ENCODE measurements at regions not wholly inside any gene's neighbourhood (a gene's known extent, or its start where the extent isn't known, plus 50 kb on each side); places are given as distances from the start of the nearest gene placed in this dataset.
"Not testable (repeated sequence)": the region's sequence is repeated elsewhere in the genome, so short reads cannot be mapped to it uniquely, and the experiment has no call there.

DNA sequence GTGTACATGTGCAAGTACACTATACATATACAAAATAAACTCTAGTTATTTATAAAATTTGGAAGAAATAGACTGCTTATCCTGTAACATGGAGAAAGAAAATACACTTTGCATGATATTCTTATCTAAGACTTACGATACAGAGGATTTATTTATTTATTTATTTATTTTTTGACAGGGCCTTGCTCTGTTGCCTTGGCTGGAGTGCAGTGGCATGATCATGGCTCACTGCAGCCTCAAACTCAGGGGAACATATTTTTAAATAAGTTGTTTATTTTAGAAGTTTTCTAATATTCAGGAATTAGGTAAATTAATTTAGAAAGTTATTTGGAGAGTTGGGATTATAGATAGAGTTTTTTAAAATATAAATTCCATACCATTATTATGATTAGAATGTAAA is 116.7 kb downstream of the GPR85 start:
- intact Hi-C loops (cut with micrococcal nuclease): no loop called here
- Mint-ChIP-seq H3K4me1 (ENCODE audit: low read depth) (no peaks in the 10 kb centered on the region), H3K27ac (no peak overlapping the region), H3K27me3 (ENCODE audit: insufficient read depth) (no peaks in the 10 kb centered on the region), H3K4me3 (no peak overlapping the region), H3K9me3 (no peaks in the 10 kb centered on the region), H3K36me3 (ENCODE audit: low read depth) (no peaks in the 10 kb centered on the region)
- no peak for DNase-seq (ENCODE audit: low spot score)

DNA sequence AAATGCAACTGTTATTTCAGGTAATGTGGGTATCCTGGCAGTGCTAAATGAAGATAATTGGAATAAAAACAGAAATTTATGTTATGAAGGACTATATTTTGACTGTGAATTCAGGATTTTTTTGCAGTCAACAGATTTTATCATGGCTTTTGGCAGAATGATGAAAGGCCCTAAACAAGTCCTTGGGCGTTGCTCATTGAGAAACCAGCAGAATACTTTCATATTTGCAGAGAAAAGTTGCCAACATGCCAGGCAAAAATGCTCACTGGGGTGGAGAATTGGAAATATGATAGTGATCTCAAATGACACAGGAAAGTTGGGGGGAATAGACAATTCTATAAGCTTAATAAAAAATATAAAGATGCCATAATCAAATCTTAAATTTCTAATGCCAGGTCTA is 121.1 kb downstream of the GPR85 start:
- peaks cover 5% of the 10 kb centered on the region for H3K27me3 Mint-ChIP-seq (ENCODE audit: insufficient read depth)
- no peak overlapping the region for H3K27ac Mint-ChIP-seq
- H3K4me1 Mint-ChIP-seq (ENCODE audit: low read depth): no peaks in the 10 kb centered on the region
- H3K9me3 Mint-ChIP-seq: no peaks in the 10 kb centered on the region
- no peak for DNase-seq (ENCODE audit: low spot score)
- H3K36me3 Mint-ChIP-seq (ENCODE audit: low read depth): no peaks in the 10 kb centered on the region
- intact Hi-C loops (cut with micrococcal nuclease): no loop called here
- H3K4me3 Mint-ChIP-seq: no peak overlapping the region

DNA sequence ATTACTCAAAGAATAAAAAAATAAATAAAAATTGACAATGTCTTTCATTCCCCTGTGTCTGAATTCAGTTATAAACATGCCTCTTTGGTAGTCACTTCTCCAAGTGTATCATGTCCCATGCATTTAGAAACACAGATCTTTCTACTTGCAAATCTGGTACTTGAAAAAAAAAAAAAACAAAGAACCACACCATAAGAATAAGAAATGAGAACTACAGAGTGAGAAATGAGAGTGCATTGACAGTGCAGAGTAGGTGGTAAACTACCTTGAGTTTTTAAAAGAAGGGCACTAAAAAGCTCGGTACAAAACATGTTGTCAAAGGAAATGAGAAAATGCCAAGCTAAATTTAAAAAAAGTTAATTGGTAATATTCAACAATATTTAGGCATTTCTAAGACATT is 123.0 kb downstream of the GPR85 start:
- no peaks in the 10 kb centered on the region for H3K9me3 Mint-ChIP-seq
- DNase-seq (ENCODE audit: low spot score): no peak
- no peak overlapping the region for H3K4me3 Mint-ChIP-seq
- intact Hi-C loops (cut with micrococcal nuclease): no loop called here
- no peaks in the 10 kb centered on the region for H3K36me3 Mint-ChIP-seq (ENCODE audit: low read depth)
- H3K4me1 Mint-ChIP-seq (ENCODE audit: low read depth): no peaks in the 10 kb centered on the region
- H3K27me3 Mint-ChIP-seq (ENCODE audit: insufficient read depth): peaks cover 5% of the 10 kb centered on the region
- H3K27ac Mint-ChIP-seq: no peak overlapping the region

DNA sequence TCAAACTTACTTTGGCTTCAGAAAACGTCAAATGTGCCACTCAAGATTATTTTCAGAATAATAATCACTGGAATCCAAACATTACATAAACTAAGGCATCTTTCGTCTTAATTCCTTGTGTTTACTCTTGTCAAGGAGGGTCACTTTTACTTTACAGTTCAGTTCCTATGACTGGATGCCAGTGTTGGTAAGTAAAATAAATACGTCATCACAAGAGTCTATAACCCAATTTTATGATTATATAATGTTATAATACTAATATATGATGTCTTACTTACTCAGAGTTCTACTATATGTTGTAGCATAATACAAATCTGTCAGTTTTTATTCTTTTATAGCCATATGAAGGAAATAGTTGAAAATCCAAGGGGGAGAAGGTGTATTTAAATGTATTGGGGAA is 123.8 kb downstream of the GPR85 start:
- DNase-seq (ENCODE audit: low spot score): no peak
- Mint-ChIP-seq H3K27ac (no peak overlapping the region), H3K4me1 (ENCODE audit: low read depth) (no peaks in the 10 kb centered on the region), H3K9me3 (no peaks in the 10 kb centered on the region), H3K36me3 (ENCODE audit: low read depth) (no peaks in the 10 kb centered on the region), H3K4me3 (no peak overlapping the region), H3K27me3 (ENCODE audit: insufficient read depth) (peaks cover 5% of the 10 kb centered on the region)
- intact Hi-C loops (cut with micrococcal nuclease): no loop called here

DNA sequence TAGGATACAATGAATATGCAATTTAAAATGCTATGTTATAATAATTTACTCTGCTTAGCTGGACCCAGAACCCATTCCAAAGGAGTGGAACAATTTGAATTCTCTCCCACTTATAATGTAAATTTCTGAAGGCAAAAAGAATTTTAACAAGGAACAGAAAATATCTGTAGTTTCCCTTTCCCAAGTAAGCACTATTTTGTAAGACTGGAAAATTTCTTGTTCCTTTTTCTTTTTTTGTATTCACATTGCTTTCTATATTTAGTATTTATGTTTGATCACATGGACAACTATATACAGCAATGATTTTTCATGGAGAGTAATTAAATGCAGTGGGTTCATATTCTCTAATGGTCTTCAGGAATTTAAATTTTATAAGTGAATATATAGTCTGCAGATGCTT is 127.4 kb downstream of the GPR85 start:
- Mint-ChIP-seq H3K36me3 (ENCODE audit: low read depth) (no peaks in the 10 kb centered on the region), H3K27me3 (ENCODE audit: insufficient read depth) (peaks cover 5% of the 10 kb centered on the region), H3K9me3 (no peaks in the 10 kb centered on the region), H3K4me1 (ENCODE audit: low read depth) (no peaks in the 10 kb centered on the region), H3K4me3 (no peak overlapping the region), H3K27ac (no peak overlapping the region)
- intact Hi-C loops (cut with micrococcal nuclease): no loop called here
- DNase-seq (ENCODE audit: low spot score): no peak

DNA sequence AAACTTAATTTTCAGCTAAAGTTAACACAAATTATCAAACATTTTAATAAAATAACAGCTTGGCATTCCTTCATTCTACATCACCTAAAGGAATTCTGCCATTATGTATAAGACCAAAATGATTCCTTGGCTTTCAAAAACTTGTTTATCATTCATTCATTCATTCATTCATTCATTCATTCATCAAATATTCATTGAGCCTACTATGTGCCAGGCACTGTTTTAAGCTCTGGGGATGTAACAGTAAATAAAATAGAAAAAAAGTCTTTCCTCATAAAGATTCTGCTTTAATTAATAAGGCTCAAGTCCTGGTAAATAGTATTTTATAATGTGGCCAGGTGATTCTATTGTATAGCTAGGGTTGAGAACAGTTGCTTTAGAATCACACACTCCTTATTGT is 127.9 kb downstream of the GPR85 start:
- H3K27ac Mint-ChIP-seq: no peak overlapping the region
- H3K9me3 Mint-ChIP-seq: no peaks in the 10 kb centered on the region
- no peak for DNase-seq (ENCODE audit: low spot score)
- H3K4me1 Mint-ChIP-seq (ENCODE audit: low read depth): no peaks in the 10 kb centered on the region
- intact Hi-C loops (cut with micrococcal nuclease): no loop called here
- peaks cover 5% of the 10 kb centered on the region for H3K27me3 Mint-ChIP-seq (ENCODE audit: insufficient read depth)
- H3K36me3 Mint-ChIP-seq (ENCODE audit: low read depth): no peaks in the 10 kb centered on the region
- no peak overlapping the region for H3K4me3 Mint-ChIP-seq

DNA sequence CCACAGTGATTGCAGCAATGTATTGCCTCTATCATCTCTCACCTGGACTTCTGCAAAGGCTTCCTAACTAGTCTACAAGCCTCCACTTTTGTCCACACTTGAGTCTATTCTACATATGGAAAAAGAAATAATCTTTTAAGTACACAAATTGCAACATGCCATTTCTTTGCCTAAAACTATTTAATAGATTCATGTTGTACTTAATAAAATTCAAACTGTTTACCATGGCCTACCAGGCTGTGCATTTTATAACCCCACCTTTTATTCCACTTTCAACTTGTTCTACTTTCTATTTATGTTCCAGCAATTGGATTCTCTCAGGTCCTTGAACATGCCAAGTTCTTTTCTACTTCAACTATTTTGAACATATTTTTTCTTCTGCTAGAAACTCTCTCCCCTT is 128.7 kb downstream of the GPR85 start:
- Mint-ChIP-seq H3K4me1 (ENCODE audit: low read depth) (no peaks in the 10 kb centered on the region), H3K9me3 (no peaks in the 10 kb centered on the region), H3K4me3 (no peak overlapping the region), H3K27ac (no peak overlapping the region), H3K27me3 (ENCODE audit: insufficient read depth) (no peaks in the 10 kb centered on the region), H3K36me3 (ENCODE audit: low read depth) (no peaks in the 10 kb centered on the region)
- DNase-seq (ENCODE audit: low spot score): no peak
- intact Hi-C loops (cut with micrococcal nuclease): no loop called here

DNA sequence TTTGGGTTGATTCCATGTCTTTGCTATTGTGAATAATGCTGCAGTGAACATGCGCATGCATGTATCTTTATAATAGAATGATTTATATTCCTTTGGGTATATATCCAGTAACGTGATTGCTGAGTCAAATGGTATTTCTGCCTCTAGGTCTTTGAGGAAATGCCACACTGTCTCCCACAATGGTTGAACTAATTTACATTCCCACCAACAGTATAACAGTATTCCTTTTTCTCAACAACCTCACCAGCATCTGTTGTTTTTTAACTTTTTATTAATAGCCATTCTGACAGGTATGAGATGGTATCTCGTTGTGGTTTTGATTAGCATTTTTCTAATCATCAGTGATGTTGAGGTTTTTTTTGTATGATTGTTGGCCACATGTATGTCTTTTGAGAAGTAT is 133.6 kb downstream of the GPR85 start:
- H3K27ac Mint-ChIP-seq; H3K27me3 Mint-ChIP-seq (ENCODE audit: insufficient read depth); DNase-seq (ENCODE audit: low spot score); H3K4me3 Mint-ChIP-seq; H3K4me1 Mint-ChIP-seq (ENCODE audit: low read depth); H3K9me3 Mint-ChIP-seq; H3K36me3 Mint-ChIP-seq (ENCODE audit: low read depth); intact Hi-C loops (cut with micrococcal nuclease): not testable (repeated sequence)

DNA sequence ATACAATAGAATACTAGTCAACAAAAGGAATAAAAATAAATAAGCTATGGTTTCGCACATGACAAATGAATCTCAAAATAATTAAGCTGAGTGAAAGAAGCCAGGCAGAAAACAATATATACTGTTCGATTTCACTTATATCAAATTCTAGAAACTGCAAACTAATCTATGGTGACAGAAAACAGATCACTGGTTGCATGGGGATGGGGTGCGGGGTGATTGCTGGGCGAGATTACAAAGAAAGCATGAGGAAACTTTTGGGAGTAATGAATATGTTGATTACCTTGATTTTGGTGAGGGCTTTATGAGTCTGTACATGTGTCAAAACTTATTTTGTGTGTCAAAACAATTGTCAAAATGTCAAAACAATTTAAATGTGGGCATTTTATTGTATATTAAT is 135.6 kb downstream of the GPR85 start:
- no peak for DNase-seq (ENCODE audit: low spot score)
- no peak overlapping the region for H3K27ac Mint-ChIP-seq
- no peaks in the 10 kb centered on the region for H3K4me1 Mint-ChIP-seq (ENCODE audit: low read depth)
- H3K4me3 Mint-ChIP-seq: no peak overlapping the region
- no peaks in the 10 kb centered on the region for H3K9me3 Mint-ChIP-seq
- H3K36me3 Mint-ChIP-seq (ENCODE audit: low read depth): no peaks in the 10 kb centered on the region
- intact Hi-C loops (cut with micrococcal nuclease): no loop called here
- H3K27me3 Mint-ChIP-seq (ENCODE audit: insufficient read depth): peaks cover 9% of the 10 kb centered on the region

DNA sequence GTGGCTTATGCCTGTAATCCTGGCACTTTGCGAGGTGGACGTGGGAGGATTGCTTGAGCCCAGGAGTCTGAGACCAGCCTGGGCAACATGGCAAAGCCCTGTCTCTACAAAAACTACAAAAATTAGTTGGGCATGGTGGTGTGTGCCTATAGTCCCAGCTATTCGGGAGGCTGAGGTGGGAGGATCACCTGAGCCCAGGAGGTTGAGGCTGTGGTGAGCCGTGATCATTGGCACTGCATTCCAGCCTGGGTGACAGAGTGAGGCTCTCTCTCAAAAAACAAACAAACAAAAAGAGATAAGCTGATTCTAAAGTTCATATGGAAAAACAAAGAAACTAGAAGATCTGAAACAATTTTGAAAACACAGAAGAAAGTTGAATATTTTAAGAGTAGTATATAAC is 136.9 kb downstream of the GPR85 start:
- H3K9me3 Mint-ChIP-seq; H3K4me1 Mint-ChIP-seq (ENCODE audit: low read depth); intact Hi-C loops (cut with micrococcal nuclease); DNase-seq (ENCODE audit: low spot score); H3K27ac Mint-ChIP-seq; H3K36me3 Mint-ChIP-seq (ENCODE audit: low read depth); H3K4me3 Mint-ChIP-seq: not testable (repeated sequence)
- peaks cover 12% of the 10 kb centered on the region for H3K27me3 Mint-ChIP-seq (ENCODE audit: insufficient read depth)

DNA sequence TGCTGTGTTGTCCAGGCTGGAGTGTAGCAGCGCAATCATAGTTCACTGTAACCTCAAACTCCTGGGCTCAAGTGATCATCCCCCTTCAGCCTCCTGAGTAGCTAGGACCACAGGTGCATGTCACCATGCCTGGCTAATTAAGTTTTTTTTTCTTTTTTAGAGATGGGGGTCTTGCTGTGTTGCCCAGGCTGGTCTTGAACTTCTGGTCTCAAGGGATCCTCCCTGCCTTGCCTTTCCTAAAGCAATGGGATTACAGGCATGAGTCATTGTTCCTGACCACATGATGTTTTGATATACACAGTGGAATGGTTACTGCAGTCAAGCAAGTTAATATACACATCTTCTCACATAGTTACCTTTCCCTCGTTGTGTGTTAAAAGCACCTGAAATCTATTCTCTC is 140.3 kb downstream of the GPR85 start:
- DNase-seq (ENCODE audit: low spot score): no peak
- no peaks in the 10 kb centered on the region for H3K4me1 Mint-ChIP-seq (ENCODE audit: low read depth)
- H3K36me3 Mint-ChIP-seq (ENCODE audit: low read depth): no peaks in the 10 kb centered on the region
- H3K27ac Mint-ChIP-seq: no peak overlapping the region
- intact Hi-C loops (cut with micrococcal nuclease): no loop called here
- H3K9me3 Mint-ChIP-seq: no peaks in the 10 kb centered on the region
- H3K4me3 Mint-ChIP-seq: no peak overlapping the region
- H3K27me3 Mint-ChIP-seq (ENCODE audit: insufficient read depth): peaks cover 15% of the 10 kb centered on the region

DNA sequence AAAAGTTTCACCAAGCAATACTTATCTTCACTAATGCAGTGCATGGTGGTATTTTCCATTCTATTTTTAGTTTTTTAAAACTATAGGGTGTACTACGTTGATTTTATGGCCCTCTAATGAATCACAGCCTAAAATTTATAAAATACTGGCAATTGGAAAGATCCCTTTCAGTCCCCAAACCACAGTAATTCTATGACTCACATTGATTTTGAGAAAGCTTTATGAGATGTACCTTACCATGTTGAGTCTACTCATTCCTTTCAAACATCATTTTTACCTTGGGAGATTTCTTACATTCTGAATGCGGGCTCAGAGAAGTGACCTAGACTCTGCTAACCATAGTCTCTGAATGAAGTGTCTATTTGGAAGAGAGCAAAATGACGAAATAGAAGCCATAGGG is 141.6 kb downstream of the GPR85 start:
- DNase-seq (ENCODE audit: low spot score): no peak
- Mint-ChIP-seq H3K4me1 (ENCODE audit: low read depth) (peaks cover 10% of the 10 kb centered on the region), H3K36me3 (ENCODE audit: low read depth) (no peaks in the 10 kb centered on the region), H3K9me3 (peaks cover 4% of the 10 kb centered on the region), H3K27me3 (ENCODE audit: insufficient read depth) (peaks cover 17% of the 10 kb centered on the region), H3K27ac (no peak overlapping the region), H3K4me3 (no peak overlapping the region)
- intact Hi-C loops (cut with micrococcal nuclease): no loop called here

DNA sequence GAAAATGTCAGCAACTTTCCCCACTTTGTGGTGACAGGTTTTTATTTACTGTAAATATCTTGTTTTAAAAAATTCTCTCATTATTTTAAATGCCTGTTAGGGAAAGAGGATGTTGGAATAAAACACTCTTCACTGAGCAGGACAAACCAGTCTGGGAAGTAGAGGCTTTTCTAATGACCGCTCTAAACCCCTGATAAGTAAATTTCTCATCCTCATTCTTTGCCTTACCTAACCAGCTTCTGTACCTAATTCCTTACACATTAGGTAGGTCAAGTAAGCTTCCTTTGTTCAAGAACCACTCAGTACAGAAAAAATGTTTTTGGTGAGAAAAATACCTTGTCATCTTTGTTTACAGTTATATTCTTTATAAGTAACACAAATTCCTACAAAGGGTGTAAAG is 143.6 kb downstream of the GPR85 start:
- Mint-ChIP-seq H3K9me3 (peaks cover 4% of the 10 kb centered on the region), H3K27me3 (ENCODE audit: insufficient read depth) (peaks cover 9% of the 10 kb centered on the region), H3K4me3 (no peak overlapping the region), H3K4me1 (ENCODE audit: low read depth) (peaks cover 22% of the 10 kb centered on the region), H3K27ac (no peak overlapping the region), H3K36me3 (ENCODE audit: low read depth) (no peaks in the 10 kb centered on the region)
- intact Hi-C loops (cut with micrococcal nuclease): no loop called here
- DNase-seq (ENCODE audit: low spot score): no peak

DNA sequence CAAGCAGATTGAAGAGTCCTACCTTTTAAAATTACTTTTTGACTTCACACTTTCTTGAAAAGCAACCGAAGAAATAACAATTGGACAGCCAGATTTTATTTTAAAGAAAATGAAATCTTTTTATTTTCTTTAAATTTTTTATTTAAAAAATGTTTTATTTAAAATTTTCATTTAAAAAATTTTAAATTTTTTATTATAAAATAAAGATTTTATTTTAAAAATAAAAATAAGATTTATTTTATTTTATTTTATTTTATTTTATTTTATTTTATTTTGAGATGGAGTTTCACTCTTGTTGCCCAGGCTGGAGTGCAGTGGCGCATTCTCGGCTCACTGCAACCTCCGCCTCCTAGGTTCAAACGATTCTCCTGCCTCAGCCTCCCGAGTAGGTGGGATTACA is 144.5 kb downstream of the GPR85 start:
- H3K27ac Mint-ChIP-seq; H3K9me3 Mint-ChIP-seq; H3K27me3 Mint-ChIP-seq (ENCODE audit: insufficient read depth); H3K36me3 Mint-ChIP-seq (ENCODE audit: low read depth); intact Hi-C loops (cut with micrococcal nuclease); DNase-seq (ENCODE audit: low spot score); H3K4me3 Mint-ChIP-seq: not testable (repeated sequence)
- peaks cover 30% of the 10 kb centered on the region for H3K4me1 Mint-ChIP-seq (ENCODE audit: low read depth)

Data from activated T-helper 1 cell treated with anti-CD3 and anti-CD28 coated beads, Interleukin-12 subunit alpha, Interleukin-12 subunit beta, Interleukin-2, Interleukin-4 antibody, amounts not matched to agents 30 ng/mL and 10 ng/mL and 1 ng/mL, durations not matched to agents 14 hours and 24 hours and 36 hours (primary cell).